Progenitor cell of endocrine pancreas (in vitro differentiated cells): ENCODE measurements at regions not wholly inside any gene's neighbourhood (a gene's known extent, or its start where the extent isn't known, plus 50 kb on each side); places are given as distances from the start of the nearest gene placed in this dataset.

Experiments used
- DNase-seq: peaks from one replicate; pipeline ENCODE4 v3.0.0; 2021; ENCODE audit warnings: low spot score; ENCODE audit not compliant: unreplicated experiment
- H3K27ac Mint-ChIP-seq: 2 replicates; pipeline ENCODE4 v1.8.0; 2021; ENCODE audit warnings: mild to moderate bottlenecking, moderate library complexity, mixed read lengths
- H3K27me3 Mint-ChIP-seq: 2 replicates; pipeline ENCODE4 v1.8.0; 2021; ENCODE audit warnings: mixed read lengths
- H3K36me3 Mint-ChIP-seq: 2 replicates; pipeline ENCODE4 v1.8.0; 2022; ENCODE audit warnings: mixed read lengths; ENCODE audit not compliant: insufficient read depth
- H3K4me1 Mint-ChIP-seq: 2 replicates; pipeline ENCODE4 v1.8.0; 2021; ENCODE audit warnings: low read depth, mixed read lengths
- H3K4me3 Mint-ChIP-seq: 2 replicates; pipeline ENCODE4 v1.8.0; 2021; ENCODE audit warnings: low read depth, mild to moderate bottlenecking, moderate library complexity, mixed read lengths
- H3K9me3 Mint-ChIP-seq: 2 replicates; pipeline ENCODE4 v1.8.0; 2021; ENCODE audit warnings: low read depth, mixed read lengths
- TF ChIP-seq, protein P1 (sequence below): fragments of 200-600 bp; sonication (generic); IDR thresholded peaks from one replicate; pipeline ENCODE4 v1.5.0; 2021; ENCODE audit warnings: antibody characterized with exemption, mild to moderate bottlenecking; ENCODE audit not compliant: unreplicated experiment

GRCh38 chr7:137135654-137136350, 207.7 kb downstream of the PTN start:
- H3K9me3 Mint-ChIP-seq = peaks cover 10% of the 10 kb centered on the region
- no peaks in the 10 kb centered on the region for H3K27me3 Mint-ChIP-seq
- DNase-seq = no peak
- H3K27ac Mint-ChIP-seq = no peak overlapping the region
- H3K4me3 Mint-ChIP-seq = no peak overlapping the region
- H3K4me1 Mint-ChIP-seq = no peaks in the 10 kb centered on the region
- TF ChIP-seq, protein P1, sequence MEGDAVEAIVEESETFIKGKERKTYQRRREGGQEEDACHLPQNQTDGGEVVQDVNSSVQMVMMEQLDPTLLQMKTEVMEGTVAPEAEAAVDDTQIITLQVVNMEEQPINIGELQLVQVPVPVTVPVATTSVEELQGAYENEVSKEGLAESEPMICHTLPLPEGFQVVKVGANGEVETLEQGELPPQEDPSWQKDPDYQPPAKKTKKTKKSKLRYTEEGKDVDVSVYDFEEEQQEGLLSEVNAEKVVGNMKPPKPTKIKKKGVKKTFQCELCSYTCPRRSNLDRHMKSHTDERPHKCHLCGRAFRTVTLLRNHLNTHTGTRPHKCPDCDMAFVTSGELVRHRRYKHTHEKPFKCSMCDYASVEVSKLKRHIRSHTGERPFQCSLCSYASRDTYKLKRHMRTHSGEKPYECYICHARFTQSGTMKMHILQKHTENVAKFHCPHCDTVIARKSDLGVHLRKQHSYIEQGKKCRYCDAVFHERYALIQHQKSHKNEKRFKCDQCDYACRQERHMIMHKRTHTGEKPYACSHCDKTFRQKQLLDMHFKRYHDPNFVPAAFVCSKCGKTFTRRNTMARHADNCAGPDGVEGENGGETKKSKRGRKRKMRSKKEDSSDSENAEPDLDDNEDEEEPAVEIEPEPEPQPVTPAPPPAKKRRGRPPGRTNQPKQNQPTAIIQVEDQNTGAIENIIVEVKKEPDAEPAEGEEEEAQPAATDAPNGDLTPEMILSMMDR = no peak
- H3K36me3 Mint-ChIP-seq = no peaks in the 10 kb centered on the region

DNA sequence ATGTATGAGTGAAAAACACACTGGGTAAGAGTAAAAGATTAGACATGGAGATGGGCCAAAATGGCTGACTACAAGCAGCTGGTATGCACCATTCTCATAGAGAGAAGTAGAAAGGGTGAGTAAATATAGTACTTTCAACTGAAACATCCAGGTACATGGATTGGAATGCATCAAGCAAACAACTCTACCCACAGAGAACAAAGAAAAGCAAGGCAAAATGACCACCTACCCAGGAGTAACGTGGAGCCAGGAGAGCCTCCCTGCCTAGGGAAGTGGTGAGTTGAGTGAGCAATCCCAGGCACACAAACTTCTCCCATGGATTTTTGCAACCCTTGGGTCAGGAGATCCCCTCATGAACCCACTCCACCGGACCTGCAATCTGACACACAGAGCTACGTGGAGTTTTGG, 212.8 kb downstream of the PTN start:
- H3K27me3 Mint-ChIP-seq = no peaks in the 10 kb centered on the region
- no peak overlapping the region for H3K4me3 Mint-ChIP-seq
- H3K27ac Mint-ChIP-seq = no peak overlapping the region
- H3K9me3 Mint-ChIP-seq = peaks cover 6% of the 10 kb centered on the region
- peaks cover 2% of the 10 kb centered on the region for H3K4me1 Mint-ChIP-seq
- TF ChIP-seq, protein P1 = no peak
- H3K36me3 Mint-ChIP-seq = no peaks in the 10 kb centered on the region
- DNase-seq = no peak

- Mint-ChIP-seq H3K4me3 (no peak overlapping the region), H3K27me3 (no peaks in the 10 kb centered on the region), H3K9me3 (peaks cover 6% of the 10 kb centered on the region), H3K4me1 (peaks cover 2% of the 10 kb centered on the region), H3K27ac (no peak overlapping the region), H3K36me3 (no peaks in the 10 kb centered on the region)
- no peak for DNase-seq
- TF ChIP-seq, protein P1 = no peak
These were observed 214.5 kb downstream of the PTN start for GRCh38 chr7:137129025-137129424.

GRCh38 chr7:137127806-137128205, 215.7 kb downstream of the PTN start:
- H3K4me3 Mint-ChIP-seq = no peak overlapping the region
- H3K36me3 Mint-ChIP-seq = no peaks in the 10 kb centered on the region
- H3K27ac Mint-ChIP-seq = no peak overlapping the region
- TF ChIP-seq, protein P1 = no peak
- DNase-seq = no peak
- no peaks in the 10 kb centered on the region for H3K27me3 Mint-ChIP-seq
- no peaks in the 10 kb centered on the region for H3K9me3 Mint-ChIP-seq
- H3K4me1 Mint-ChIP-seq = peaks cover 2% of the 10 kb centered on the region

DNA sequence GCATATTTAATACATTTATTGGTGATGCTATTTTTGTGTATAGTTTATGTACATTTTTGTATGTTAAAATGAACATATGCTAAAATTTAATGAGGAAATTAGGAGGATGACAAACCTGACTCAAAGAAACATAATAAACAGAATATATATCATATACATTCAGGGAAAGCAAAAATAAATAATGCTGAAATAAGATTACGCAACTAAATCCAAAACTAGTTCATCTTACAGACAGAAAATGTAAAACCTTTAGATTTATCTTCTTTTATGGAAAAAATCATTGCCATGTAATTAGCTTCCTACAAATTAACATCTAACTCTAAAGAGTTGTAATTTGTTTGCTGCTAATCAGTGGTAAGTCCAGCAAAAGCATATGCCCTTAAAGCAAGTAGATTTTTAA, 216.5 kb downstream of the PTN start:
- TF ChIP-seq, protein P1 = no peak
- no peak overlapping the region for H3K4me3 Mint-ChIP-seq
- no peaks in the 10 kb centered on the region for H3K36me3 Mint-ChIP-seq
- H3K27me3 Mint-ChIP-seq = no peaks in the 10 kb centered on the region
- no peaks in the 10 kb centered on the region for H3K9me3 Mint-ChIP-seq
- peaks cover 2% of the 10 kb centered on the region for H3K4me1 Mint-ChIP-seq
- no peak overlapping the region for H3K27ac Mint-ChIP-seq
- DNase-seq = no peak
